IMR-90 (cell line): ENCODE measurements at regions not wholly inside any gene's neighbourhood (a gene's known extent, or its start where the extent isn't known, plus 50 kb on each side); places are given as distances from the start of the nearest gene placed in this dataset.

Source experiments
- ATAC-seq: fragments of 200-7000 bp; cut with Tn5 transposase; 2 replicates; pipeline ENCODE4 v1.9.1; 2020; ENCODE audit warnings: low read depth, mild to moderate bottlenecking, moderate library complexity
- BruUV-seq: library from RNA; stranded (reverse); fragments of 400-500 nt; replicated peaks from 2 replicates; lab custom pipeline; 2021; lab: Mats Ljungman, UMichigan
- CTCF ChIA-PET: fragments of 300-600 bp; formaldehyde crosslinking; extraction: SDS; loops from one replicate; lab custom pipeline; 2021; ENCODE audit warnings: antibody characterized with exemption; lab: Yijun Ruan, JAX
- POLR2A ChIA-PET: fragments of 300-600 bp; sonication (Branson Sonifier 250); formaldehyde crosslinking; loops from one replicate; lab custom pipeline; 2022; ENCODE audit warnings: antibody characterized with exemption; ENCODE audit not compliant: unreplicated experiment; lab: Charles Lee
- DNase-seq: peaks from one replicate; pipeline ENCODE4 v3.0.0; 2013
- H2AFZ ChIP-seq: replicated peaks from 2 replicates; pipeline ENCODE3; 2013; ENCODE audit warnings: low read length, mild to moderate bottlenecking; ENCODE audit not compliant: poor library complexity
- H2AK5ac ChIP-seq: 2 replicates; pipeline ENCODE4 v1.6.1; 2013; ENCODE audit warnings: low read depth, low read length, inconsistent platforms
- H2AK9ac ChIP-seq: replicated peaks from 2 replicates; pipeline ENCODE3; 2013; ENCODE audit warnings: mild to moderate bottlenecking, low read depth, low read length, moderate library complexity; ENCODE audit not compliant: poor library complexity
- H2BK120ac ChIP-seq: 2 replicates; pipeline ENCODE4 v1.6.1; 2013; ENCODE audit warnings: low read depth, low read length, inconsistent platforms
- H2BK15ac ChIP-seq: 3 replicates; pipeline ENCODE4 v1.6.1; 2013; ENCODE audit warnings: low read depth, low read length, inconsistent platforms
- H2BK20ac ChIP-seq: 2 replicates; pipeline ENCODE4 v1.6.1; 2013; ENCODE audit warnings: low read depth, mild to moderate bottlenecking, inconsistent platforms, low read length, moderate library complexity
- H2BK5ac ChIP-seq: 2 replicates; pipeline ENCODE4 v1.6.1; 2013; ENCODE audit warnings: mild to moderate bottlenecking, low read depth, low read length, inconsistent platforms; ENCODE audit not compliant: poor library complexity, severe bottlenecking
- H3K14ac ChIP-seq: replicated peaks from 2 replicates; pipeline ENCODE4 v1.6.1; 2013; ENCODE audit warnings: low read depth, low read length, inconsistent platforms
- H3K18ac ChIP-seq: 2 replicates; pipeline ENCODE4 v1.6.1; 2013; ENCODE audit warnings: low read depth, low read length, control low read depth
- H3K23ac ChIP-seq: 2 replicates; pipeline ENCODE4 v1.6.1; 2013; ENCODE audit warnings: low read depth, low read length, inconsistent platforms
- H3K27ac ChIP-seq: 2 replicates; pipeline ENCODE4 v1.5.1; 2013; ENCODE audit warnings: mild to moderate bottlenecking, control low read depth, low read length; ENCODE audit not compliant: insufficient read depth
- H3K27me3 ChIP-seq: 2 replicates; pipeline ENCODE4 v1.6.1; 2013; ENCODE audit warnings: low read length; ENCODE audit not compliant: control insufficient read depth, insufficient read depth
- H3K36me3 ChIP-seq: 2 replicates; pipeline ENCODE4 v1.6.1; 2013; ENCODE audit warnings: low read length, mixed read lengths; ENCODE audit not compliant: control insufficient read depth, insufficient read depth
- H3K4ac ChIP-seq: 2 replicates; pipeline ENCODE4 v1.6.1; 2013; ENCODE audit warnings: low read depth, low read length, inconsistent platforms
- H3K4me1 ChIP-seq: 2 replicates; pipeline ENCODE4 v1.6.1; 2013; ENCODE audit warnings: low read length, mixed read lengths; ENCODE audit not compliant: control insufficient read depth, insufficient read depth
- H3K4me2 ChIP-seq: 2 replicates; pipeline ENCODE4 v1.6.1; 2013; ENCODE audit warnings: low read depth, mild to moderate bottlenecking, control low read depth, low read length, moderate library complexity
- H3K4me3 ChIP-seq: 2 replicates; pipeline ENCODE4 v1.5.1; 2013; ENCODE audit warnings: low read depth, mild to moderate bottlenecking, control low read depth, low read length, moderate library complexity; ENCODE audit not compliant: insufficient read depth
- H3K56ac ChIP-seq: 2 replicates; pipeline ENCODE4 v1.6.1; 2013; ENCODE audit warnings: low read length, inconsistent platforms; ENCODE audit not compliant: insufficient read depth; ENCODE audit errors: extremely low read depth
- H3K79me1 ChIP-seq, 2 experiments: 2 replicates each; pipeline ENCODE4 v1.6.1; 2013; ENCODE audit warnings: low read length in 2 of 2, inconsistent platforms in 1 of 2, low read depth in 1 of 2
- H3K9ac ChIP-seq: 2 replicates; pipeline ENCODE4 v1.6.1; 2013; ENCODE audit warnings: low read depth, low read length, control low read depth
- H3K9me1 ChIP-seq: 2 replicates; pipeline ENCODE4 v1.6.1; 2013; ENCODE audit warnings: low read length, inconsistent platforms; ENCODE audit not compliant: insufficient read depth
- H3K9me3 ChIP-seq: 2 replicates; pipeline ENCODE4 v1.6.1; 2013; ENCODE audit warnings: low read length; ENCODE audit not compliant: control insufficient read depth, insufficient read depth
- H4K20me1 ChIP-seq: 2 replicates; pipeline ENCODE4 v1.6.1; 2013; ENCODE audit warnings: low read length, inconsistent platforms; ENCODE audit not compliant: insufficient read depth
- H4K5ac ChIP-seq: 2 replicates; pipeline ENCODE4 v1.6.1; 2013; ENCODE audit warnings: mild to moderate bottlenecking, low read depth, low read length, control low read depth
- H4K8ac ChIP-seq, 2 experiments: 2 replicates each; pipeline ENCODE4 v1.6.1; 2013; ENCODE audit warnings: low read depth in 2 of 2, low read length in 2 of 2, control low read depth in 1 of 2, inconsistent platforms in 1 of 2
- H4K91ac ChIP-seq: 2 replicates; pipeline ENCODE4 v1.6.1; 2013; ENCODE audit warnings: low read depth, low read length, inconsistent platforms; ENCODE audit not compliant: insufficient read depth
- BHLHE40 ChIP-seq: fragments of 150-350 bp; IDR thresholded peaks from 2 replicates; pipeline ENCODE4 v1.6.1; 2016; ENCODE audit warnings: mild to moderate bottlenecking, low read depth, low read length
- CEBPB ChIP-seq: IDR thresholded peaks from 2 replicates; pipeline ENCODE4 v1.6.1; 2012; ENCODE audit warnings: low read depth, low read length, improper control_type of control experiment
- CHD1 ChIP-seq: IDR thresholded peaks from 2 replicates; pipeline ENCODE4 v1.6.1; 2012; ENCODE audit warnings: low read depth, low read length, improper control_type of control experiment
- CTCF ChIP-seq: conservative IDR thresholded peaks from 2 replicates; pipeline ENCODE4 v1.5.1; 2012; ENCODE audit warnings: mild to moderate bottlenecking, low read depth, low read length, improper control_type of control experiment
- MXI1 ChIP-seq: IDR thresholded peaks from 2 replicates; pipeline ENCODE4 v1.6.1; 2012; ENCODE audit warnings: low read depth, mild to moderate bottlenecking, low read length, moderate library complexity, borderline replicate concordance
- NFE2L2 ChIP-seq: fragments of 150-350 bp; IDR thresholded peaks from 2 replicates; pipeline ENCODE4 v1.6.1; 2016; ENCODE audit warnings: low read depth, mild to moderate bottlenecking, low read length
- POLR2A ChIP-seq: IDR thresholded peaks from 2 replicates; pipeline ENCODE4 v1.6.1; 2012; ENCODE audit warnings: mild to moderate bottlenecking, low read depth, low read length
- RAD21 ChIP-seq: IDR thresholded peaks from 2 replicates; pipeline ENCODE4 v1.6.1; 2012; ENCODE audit warnings: low read length, improper control_type of control experiment
- RCOR1 ChIP-seq: IDR thresholded peaks from 2 replicates; pipeline ENCODE4 v1.6.1; 2012; ENCODE audit warnings: mild to moderate bottlenecking, low read length, improper control_type of control experiment; ENCODE audit not compliant: insufficient replicate concordance
- RFX5 ChIP-seq: IDR thresholded peaks from 2 replicates; pipeline ENCODE4 v1.8.0; 2012; ENCODE audit warnings: low read depth, mild to moderate bottlenecking, low read length, moderate library complexity
- USF2 ChIP-seq: fragments of 150-350 bp; IDR thresholded peaks from 2 replicates; pipeline ENCODE4 v1.6.1; 2017; ENCODE audit warnings: mild to moderate bottlenecking, antibody characterized with exemption, low read length, low read depth
- WGBS, 2 experiments: methylation state at CpG; one replicate each; pipeline versions ENCODE4 v1.1.5 to v1.1.7; 2013; ENCODE audit warnings: missing lambda C conversion rate in 2 of 2; ENCODE audit not compliant: insufficient read length in 1 of 2; ENCODE audit errors: extremely low coverage in 2 of 2; 5-methylcytosine and 5-hydroxymethylcytosine counted together
- dilution Hi-C: fragments of 300-500 bp; cut with HindIII; formaldehyde crosslinking; loops from one replicate; pipeline ENCODE4 v1.14.3; 2018; ENCODE audit warnings: low sequenced_read_pairs; ENCODE audit not compliant: unreplicated experiment
- in situ Hi-C: fragments of 300-500 bp; cut with MboI; formaldehyde crosslinking; loops from 3 replicates; pipeline ENCODE4 v1.14.3; 2019; ENCODE audit warnings: low sequenced_read_pairs, inconsistent platforms, mixed read lengths
- intact Hi-C: fragments of 100-400 bp; cut with micrococcal nuclease; formaldehyde crosslinking; loops from 2 replicates; pipeline ENCODE4 v1.10.0; 2022

GRCh38 chr11:29712616-29713015 is 304.2 kb downstream of the KCNA4 start:
- Histone ChIP-seq H3K14ac (no peak overlapping the region), H3K9me3 (no peaks in the 10 kb centered on the region; the same call in 1 of the 2 replicates), H2AK9ac (no peak overlapping the region), H2BK120ac (no peak overlapping the region), H4K20me1 (no peaks in the 10 kb centered on the region), H3K23ac (no peak overlapping the region), H3K4me3 (no peak overlapping the region), H2AFZ (no peak overlapping the region), H3K4me1 (no peaks in the 10 kb centered on the region), H2BK20ac (no peak overlapping the region), H3K56ac (no peak overlapping the region), H3K27ac (no peak overlapping the region), H3K4ac (no peak overlapping the region), H2BK15ac (no peak overlapping the region), H4K8ac (no peak overlapping the region), H3K27me3 (no peaks in the 10 kb centered on the region), H3K4me2 (no peak overlapping the region), H3K79me1 (no peaks in the 10 kb centered on the region), H4K5ac (no peak overlapping the region), H2BK5ac (no peak overlapping the region), H4K91ac (no peak overlapping the region), H2AK5ac (no peak overlapping the region), H3K18ac (no peak overlapping the region), H3K36me3 (no peaks in the 10 kb centered on the region), H3K9ac (no peak overlapping the region), H3K9me1 (no peaks in the 10 kb centered on the region)
- BruUV-seq, result no TSS peak
- intact Hi-C loops, result no loop called here
- dilution Hi-C loops, result no loop called here
- TF ChIP-seq CTCF (no peak), MXI1 (no peak), RCOR1 (no peak), CEBPB (no peak), CHD1 (no peak), POLR2A (no peak), USF2 (no peak), NFE2L2 (no peak), RFX5 (no peak), RAD21 (no peak), BHLHE40 (no peak)
- CTCF ChIA-PET, result no interaction called here
- in situ Hi-C loops, result no loop called here
- no peak for ATAC-seq
- WGBS, 2 experiments, result 43% methylated on average over 1 of the region's 12 CpGs; no CpG with 5 or more reads in 1 of the 2 experiments
- DNase-seq, result no peak
- POLR2A ChIA-PET, result no interaction called here
